RWPE2 (cell line): ENCODE measurements at regions not wholly inside any gene's neighbourhood (a gene's known extent, or its start where the extent isn't known, plus 50 kb on each side); places are given as distances from the start of the nearest gene placed in this dataset.

ENCODE experiments used
- ATAC-seq: fragments of 200-7000 bp; cut with Tn5 transposase; 3 replicates; pipeline ENCODE4 v1.9.1; 2021; ENCODE audit warnings: low read depth
- DNase-seq: peaks from one replicate; pipeline ENCODE4 v3.0.0-alpha.2; 2020; ENCODE audit warnings: low spot score
- H3K27ac ChIP-seq: fragments of 450-650 bp; 2 replicates; pipeline ENCODE4 v1.5.1; 2017; ENCODE audit warnings: mild to moderate bottlenecking; ENCODE audit not compliant: poor library complexity, severe bottlenecking
- H3K27me3 ChIP-seq: fragments of 250-450 bp; sonication (Bioruptor Pico); 2 replicates; pipeline ENCODE4 v1.5.1; 2021; ENCODE audit warnings: mild to moderate bottlenecking, moderate library complexity; ENCODE audit not compliant: insufficient read depth, poor library complexity, severe bottlenecking
- H3K36me3 ChIP-seq: fragments of 250-450 bp; sonication (Bioruptor Pico); 2 replicates; pipeline ENCODE4 v1.5.1; 2020; ENCODE audit warnings: low read depth, mild to moderate bottlenecking, moderate library complexity
- H3K4me1 ChIP-seq: fragments of 250-450 bp; sonication (Bioruptor Pico); 2 replicates; pipeline ENCODE4 v1.5.1; 2021; ENCODE audit warnings: mild to moderate bottlenecking, moderate library complexity; ENCODE audit not compliant: insufficient read depth, poor library complexity, severe bottlenecking
- H3K4me3 ChIP-seq: fragments of 250-450 bp; sonication (Bioruptor Pico); 2 replicates; pipeline ENCODE4 v1.5.1; 2021; ENCODE audit warnings: mild to moderate bottlenecking, moderate library complexity; ENCODE audit not compliant: severe bottlenecking
- H3K9me3 ChIP-seq: fragments of 250-450 bp; sonication (Bioruptor Pico); 2 replicates; pipeline ENCODE4 v1.5.1; 2021; ENCODE audit warnings: mild to moderate bottlenecking, moderate library complexity; ENCODE audit not compliant: severe bottlenecking
- TF ChIP-seq, protein P1 (sequence below): fragments of 450-650 bp; IDR thresholded peaks from one replicate; pipeline ENCODE4 v1.5.1; 2017; ENCODE audit warnings: mild to moderate bottlenecking, moderate library complexity; ENCODE audit not compliant: poor library complexity, severe bottlenecking

GRCh38 chr15:62218841-62219240, 53.8 kb upstream of the C2CD4B start:
- TF ChIP-seq, protein P1, sequence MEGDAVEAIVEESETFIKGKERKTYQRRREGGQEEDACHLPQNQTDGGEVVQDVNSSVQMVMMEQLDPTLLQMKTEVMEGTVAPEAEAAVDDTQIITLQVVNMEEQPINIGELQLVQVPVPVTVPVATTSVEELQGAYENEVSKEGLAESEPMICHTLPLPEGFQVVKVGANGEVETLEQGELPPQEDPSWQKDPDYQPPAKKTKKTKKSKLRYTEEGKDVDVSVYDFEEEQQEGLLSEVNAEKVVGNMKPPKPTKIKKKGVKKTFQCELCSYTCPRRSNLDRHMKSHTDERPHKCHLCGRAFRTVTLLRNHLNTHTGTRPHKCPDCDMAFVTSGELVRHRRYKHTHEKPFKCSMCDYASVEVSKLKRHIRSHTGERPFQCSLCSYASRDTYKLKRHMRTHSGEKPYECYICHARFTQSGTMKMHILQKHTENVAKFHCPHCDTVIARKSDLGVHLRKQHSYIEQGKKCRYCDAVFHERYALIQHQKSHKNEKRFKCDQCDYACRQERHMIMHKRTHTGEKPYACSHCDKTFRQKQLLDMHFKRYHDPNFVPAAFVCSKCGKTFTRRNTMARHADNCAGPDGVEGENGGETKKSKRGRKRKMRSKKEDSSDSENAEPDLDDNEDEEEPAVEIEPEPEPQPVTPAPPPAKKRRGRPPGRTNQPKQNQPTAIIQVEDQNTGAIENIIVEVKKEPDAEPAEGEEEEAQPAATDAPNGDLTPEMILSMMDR = no peak
- H3K27me3 ChIP-seq = no peaks in the 10 kb centered on the region
- H3K4me1 ChIP-seq = peaks cover 2% of the 10 kb centered on the region
- no peak for ATAC-seq
- H3K36me3 ChIP-seq = no peaks in the 10 kb centered on the region
- no peak for DNase-seq
- no peak overlapping the region for H3K4me3 ChIP-seq
- H3K27ac ChIP-seq = no peak overlapping the region
- peaks cover 9% of the 10 kb centered on the region for H3K9me3 ChIP-seq

DNA sequence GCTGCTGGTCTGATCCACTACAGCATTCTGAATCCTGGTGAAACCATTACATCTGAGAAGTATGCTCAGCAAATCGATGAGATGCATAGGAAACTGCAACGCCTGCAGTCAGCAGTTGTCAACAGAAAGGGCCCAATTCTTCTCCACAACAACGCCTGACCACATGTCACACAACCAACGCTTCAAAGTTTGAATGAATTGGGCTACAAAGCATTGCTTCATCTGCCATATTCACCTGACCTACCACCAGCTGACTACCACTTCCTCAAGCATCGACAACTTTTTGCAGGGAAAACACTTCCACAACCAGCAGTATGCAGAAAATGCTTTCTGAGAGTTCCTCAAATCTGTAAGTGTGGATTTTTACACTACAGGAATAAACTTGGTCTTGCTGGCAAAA, 54.7 kb upstream of the C2CD4B start:
- DNase-seq = no peak

DNA sequence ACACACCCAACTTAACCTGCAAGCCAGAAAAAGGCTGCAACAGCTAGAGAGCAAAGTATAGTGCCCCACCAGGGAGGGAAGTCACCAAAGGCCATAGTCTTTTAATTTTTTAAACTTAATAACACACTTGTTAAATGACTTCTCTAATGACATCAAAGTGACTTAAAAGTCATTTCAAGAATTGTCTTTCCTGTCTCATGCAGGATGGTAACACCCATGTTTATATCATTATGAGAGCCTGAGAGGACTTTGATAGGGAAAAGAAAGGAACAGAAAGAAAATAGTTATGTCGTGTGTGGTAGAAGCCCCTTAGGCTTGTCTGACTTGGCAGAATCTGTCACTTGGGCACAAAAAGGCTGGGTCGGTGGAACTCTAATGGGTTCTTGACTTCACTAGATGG, 57.9 kb upstream of the C2CD4B start:
- TF ChIP-seq, protein P1 = no peak
- Histone ChIP-seq H3K36me3 (no peaks in the 10 kb centered on the region), H3K27me3 (no peaks in the 10 kb centered on the region), H3K4me1 (no peaks in the 10 kb centered on the region), H3K9me3 (no peaks in the 10 kb centered on the region), H3K27ac (no peak overlapping the region), H3K4me3 (no peak overlapping the region)
- no peak for DNase-seq
- no peak for ATAC-seq

More for the DNA sequence above, 54.7 kb upstream of the C2CD4B start:
- Histone ChIP-seq H3K4me3 (no peak overlapping the region), H3K4me1 (peaks cover 2% of the 10 kb centered on the region), H3K9me3 (peaks cover 9% of the 10 kb centered on the region), H3K27me3 (no peaks in the 10 kb centered on the region), H3K36me3 (no peaks in the 10 kb centered on the region), H3K27ac (no peak overlapping the region)
- no peak for ATAC-seq
- TF ChIP-seq, protein P1 = no peak

DNA sequence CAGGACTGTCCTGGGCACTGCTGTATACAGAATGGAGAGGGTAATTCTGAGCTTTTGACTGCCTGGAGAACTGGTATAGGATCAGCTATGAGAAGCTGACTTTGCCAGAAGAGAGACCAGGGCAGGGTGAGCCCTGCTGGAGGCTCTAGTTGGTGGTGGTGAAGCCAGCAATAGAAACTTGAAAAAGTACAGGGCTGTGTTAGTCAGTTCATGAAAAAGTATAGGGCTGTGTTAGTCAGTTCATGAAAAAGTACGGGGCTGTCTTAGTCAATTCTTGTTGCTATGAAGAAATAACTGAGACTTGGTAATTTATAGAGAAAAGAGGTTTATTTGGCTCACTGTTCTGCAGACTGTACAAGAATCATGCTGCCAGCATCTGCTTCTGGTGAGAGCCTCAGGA, 63.5 kb upstream of the C2CD4B start:
- DNase-seq (no peak), ATAC-seq (0 out of 3 replicates have a peak, but pooled peaks have one; percentile 10)
- TF ChIP-seq, protein P1 = no peak
- no peaks in the 10 kb centered on the region for H3K4me1 ChIP-seq
- no peak overlapping the region for H3K4me3 ChIP-seq
- H3K36me3 ChIP-seq = no peaks in the 10 kb centered on the region
- H3K9me3 ChIP-seq = no peaks in the 10 kb centered on the region
- no peaks in the 10 kb centered on the region for H3K27me3 ChIP-seq
- H3K27ac ChIP-seq = no peak overlapping the region

DNA sequence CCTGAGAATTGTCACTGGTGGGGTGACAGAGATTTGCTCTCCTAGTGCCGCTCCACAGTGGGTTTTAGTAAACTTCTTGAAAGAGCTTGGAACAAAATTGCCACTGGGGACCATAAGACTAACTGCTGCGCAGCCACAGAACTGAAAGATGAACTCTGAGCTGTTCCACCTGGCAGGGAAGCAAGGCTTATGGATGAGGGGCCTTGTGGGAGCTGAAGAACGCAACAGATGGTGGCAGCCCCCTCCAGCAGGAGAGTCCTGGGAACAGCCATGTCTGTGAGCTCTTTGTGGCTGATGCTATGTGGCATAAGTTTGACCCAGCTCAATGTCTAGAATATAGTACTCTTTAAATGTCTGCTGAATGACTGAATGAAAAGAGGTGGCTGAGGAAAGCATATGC, 66.8 kb upstream of the C2CD4B start:
- Histone ChIP-seq H3K36me3 (no peaks in the 10 kb centered on the region), H3K27ac (no peak overlapping the region), H3K4me3 (no peak overlapping the region), H3K9me3 (no peaks in the 10 kb centered on the region), H3K4me1 (no peaks in the 10 kb centered on the region), H3K27me3 (no peaks in the 10 kb centered on the region)
- no peak for ATAC-seq
- DNase-seq = no peak
- TF ChIP-seq, protein P1 = no peak
